Endothelial cell (in vitro differentiated cells): ENCODE measurements at regions not wholly inside any gene's neighbourhood (a gene's known extent, or its start where the extent isn't known, plus 50 kb on each side); places are given as distances from the start of the nearest gene placed in this dataset.
A peak's percentile ranks its signal among the peaks of the same experiment; 100 is the strongest.

ENCODE experiments used
- DNase-seq: peaks from one replicate; pipeline ENCODE4 v3.0.0; 2021; ENCODE audit warnings: low spot score
- H3K27ac Mint-ChIP-seq: one replicate; pipeline ENCODE4 v1.8.0; 2021; ENCODE audit warnings: mixed read lengths, inconsistent platforms; ENCODE audit not compliant: unreplicated experiment
- H3K27me3 Mint-ChIP-seq: one replicate; pipeline ENCODE4 v1.8.0; 2021; ENCODE audit warnings: mild to moderate bottlenecking, moderate library complexity, mixed read lengths, inconsistent platforms; ENCODE audit not compliant: unreplicated experiment
- H3K36me3 Mint-ChIP-seq: one replicate; pipeline ENCODE4 v1.8.0; 2021; ENCODE audit warnings: mild to moderate bottlenecking, low read depth, mixed read lengths, inconsistent platforms; ENCODE audit not compliant: unreplicated experiment
- H3K4me1 Mint-ChIP-seq: one replicate; pipeline ENCODE4 v1.8.0; 2021; ENCODE audit warnings: mild to moderate bottlenecking, mixed read lengths, inconsistent platforms; ENCODE audit not compliant: unreplicated experiment
- H3K4me3 Mint-ChIP-seq: one replicate; pipeline ENCODE4 v1.8.0; 2021; ENCODE audit warnings: mild to moderate bottlenecking, mixed read lengths, inconsistent platforms; ENCODE audit not compliant: unreplicated experiment
- H3K9me3 Mint-ChIP-seq: one replicate; pipeline ENCODE4 v1.8.0; 2021; ENCODE audit warnings: mixed read lengths, inconsistent platforms; ENCODE audit not compliant: unreplicated experiment
- CTCF ChIP-seq: fragments of 200-600 bp; sonication (generic); IDR thresholded peaks from one replicate; pipeline ENCODE4 v1.5.0; 2021; ENCODE audit warnings: antibody characterized with exemption; ENCODE audit not compliant: unreplicated experiment

- Mint-ChIP-seq H3K27ac (no peak overlapping the region), H3K27me3 (no peaks in the 10 kb centered on the region), H3K4me3 (no peak overlapping the region), H3K36me3 (no peaks in the 10 kb centered on the region), H3K9me3 (no peaks in the 10 kb centered on the region), H3K4me1 (peaks cover 12% of the 10 kb centered on the region)
- DNase-seq = no peak
- TF ChIP-seq CTCF = no peak
Measured at GRCh38 chr6:148155293-148155692, 187.3 kb upstream of the SASH1 start.

GRCh38 chr6:148157841-148158240 is 184.8 kb upstream of the SASH1 start:
- H3K9me3 Mint-ChIP-seq = no peaks in the 10 kb centered on the region
- H3K27me3 Mint-ChIP-seq = no peaks in the 10 kb centered on the region
- no peak overlapping the region for H3K27ac Mint-ChIP-seq

GRCh38 chr6:148164645-148165044 is 178.0 kb upstream of the SASH1 start:
- no peak overlapping the region for H3K4me3 Mint-ChIP-seq
- DNase-seq = no peak
- TF ChIP-seq CTCF = no peak
- H3K27ac Mint-ChIP-seq = no peak overlapping the region
- no peaks in the 10 kb centered on the region for H3K4me1 Mint-ChIP-seq
- H3K27me3 Mint-ChIP-seq = peaks cover 1% of the 10 kb centered on the region
- H3K9me3 Mint-ChIP-seq = no peaks in the 10 kb centered on the region
- no peaks in the 10 kb centered on the region for H3K36me3 Mint-ChIP-seq

More at GRCh38 chr6:148157841-148158240, 184.8 kb upstream of the SASH1 start:
- H3K4me3 Mint-ChIP-seq = no peak overlapping the region
- no peaks in the 10 kb centered on the region for H3K4me1 Mint-ChIP-seq
- no peak for DNase-seq
- TF ChIP-seq CTCF = no peak
- no peaks in the 10 kb centered on the region for H3K36me3 Mint-ChIP-seq

GRCh38 chr6:148166339-148166968 is 176.2 kb upstream of the SASH1 start:
- Mint-ChIP-seq H3K4me1 (no peaks in the 10 kb centered on the region), H3K36me3 (no peaks in the 10 kb centered on the region)
- no peak for DNase-seq

GRCh38 chr6:148169706-148170105 is 172.9 kb upstream of the SASH1 start:
- TF ChIP-seq CTCF = no peak
- H3K27ac Mint-ChIP-seq = no peak overlapping the region
- no peak for DNase-seq
- H3K27me3 Mint-ChIP-seq = peaks cover 1% of the 10 kb centered on the region
- no peaks in the 10 kb centered on the region for H3K9me3 Mint-ChIP-seq
- H3K4me3 Mint-ChIP-seq = no peak overlapping the region
- no peaks in the 10 kb centered on the region for H3K36me3 Mint-ChIP-seq
- peaks cover 4% of the 10 kb centered on the region for H3K4me1 Mint-ChIP-seq

More at GRCh38 chr6:148166339-148166968, 176.2 kb upstream of the SASH1 start:
- Mint-ChIP-seq H3K27ac (no peak overlapping the region), H3K9me3 (no peaks in the 10 kb centered on the region), H3K27me3 (peaks cover 1% of the 10 kb centered on the region), H3K4me3 (no peak overlapping the region)
- TF ChIP-seq CTCF = peak; percentile 81
